ENCODE measurements at regions not wholly inside any gene's neighbourhood (a gene's known extent, or its start where the extent isn't known, plus 50 kb on each side); places are given as distances from the start of the nearest gene placed in this dataset.

DNA sequence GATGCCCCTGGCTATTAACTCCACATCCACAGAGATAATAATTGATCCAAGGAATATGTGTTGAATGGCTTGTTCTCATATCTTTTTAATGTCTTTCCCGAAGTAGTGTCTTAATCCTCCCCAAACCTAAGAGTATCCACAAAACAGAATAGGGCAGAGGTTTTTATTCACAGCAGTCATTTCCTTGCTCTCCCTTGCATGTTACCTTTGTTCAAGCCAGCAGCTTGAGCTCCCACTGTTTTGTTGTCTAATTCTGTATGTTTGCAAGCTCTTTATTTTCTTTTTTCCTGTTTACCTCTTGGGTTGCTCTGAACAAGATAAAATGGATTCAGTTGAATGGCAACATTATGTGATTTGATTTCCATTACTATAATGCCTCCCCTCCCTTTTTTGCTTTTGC is 308.6 kb upstream of the ZP4 start:
- TF ChIP-seq, protein P1, sequence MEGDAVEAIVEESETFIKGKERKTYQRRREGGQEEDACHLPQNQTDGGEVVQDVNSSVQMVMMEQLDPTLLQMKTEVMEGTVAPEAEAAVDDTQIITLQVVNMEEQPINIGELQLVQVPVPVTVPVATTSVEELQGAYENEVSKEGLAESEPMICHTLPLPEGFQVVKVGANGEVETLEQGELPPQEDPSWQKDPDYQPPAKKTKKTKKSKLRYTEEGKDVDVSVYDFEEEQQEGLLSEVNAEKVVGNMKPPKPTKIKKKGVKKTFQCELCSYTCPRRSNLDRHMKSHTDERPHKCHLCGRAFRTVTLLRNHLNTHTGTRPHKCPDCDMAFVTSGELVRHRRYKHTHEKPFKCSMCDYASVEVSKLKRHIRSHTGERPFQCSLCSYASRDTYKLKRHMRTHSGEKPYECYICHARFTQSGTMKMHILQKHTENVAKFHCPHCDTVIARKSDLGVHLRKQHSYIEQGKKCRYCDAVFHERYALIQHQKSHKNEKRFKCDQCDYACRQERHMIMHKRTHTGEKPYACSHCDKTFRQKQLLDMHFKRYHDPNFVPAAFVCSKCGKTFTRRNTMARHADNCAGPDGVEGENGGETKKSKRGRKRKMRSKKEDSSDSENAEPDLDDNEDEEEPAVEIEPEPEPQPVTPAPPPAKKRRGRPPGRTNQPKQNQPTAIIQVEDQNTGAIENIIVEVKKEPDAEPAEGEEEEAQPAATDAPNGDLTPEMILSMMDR (IDR thresholded peaks at IDR 0.05), result no peak
- TF ChIP-seq POLR2A (IDR thresholded peaks at IDR 0.05), result no peak
